GM12892 (cell line): ENCODE measurements at regions not wholly inside any gene's neighbourhood (a gene's known extent, or its start where the extent isn't known, plus 50 kb on each side); places are given as distances from the start of the nearest gene placed in this dataset.

Experiments used
- POLR2A ChIP-seq: IDR thresholded peaks from 2 replicates; pipeline ENCODE4 v1.6.1; 2011; ENCODE audit warnings: low read depth, low read length, control low read depth
- TAF1 ChIP-seq: IDR thresholded peaks from 2 replicates; pipeline ENCODE4 v1.6.1; 2011; ENCODE audit warnings: low read depth, mild to moderate bottlenecking, control low read depth, low read length, borderline replicate concordance

- TF ChIP-seq TAF1 (no peak), POLR2A (no peak)
These were observed 125.2 kb upstream of the PIK3C3 start for GRCh38 chr18:41829647-41830516.
